Stimulated activated CD8-positive, alpha-beta memory T cell treated with anti-CD3 and anti-CD28 coated beads, Interleukin-4, amount 100 ng/mL, for 1 hour (primary cell): ENCODE measurements at regions not wholly inside any gene's neighbourhood (a gene's known extent, or its start where the extent isn't known, plus 50 kb on each side); places are given as distances from the start of the nearest gene placed in this dataset.

Experiments used
- DNase-seq, 2 donors: peaks; one replicate each; pipeline ENCODE4 v3.0.0-alpha.2; 2020; ENCODE audit warnings: low read depth in 2 of 2, low spot score in 1 of 2

GRCh38 chr4:11732155-11732554, 303.5 kb upstream of the HS3ST1 start:
- no peak for DNase-seq

GRCh38 chr4:11730545-11730944, 301.9 kb upstream of the HS3ST1 start:
- DNase-seq = no peak

GRCh38 chr4:11729548-11729947, 300.9 kb upstream of the HS3ST1 start:
- DNase-seq = no peak

- DNase-seq = no peak
These were observed 299.3 kb upstream of the HS3ST1 start for GRCh38 chr4:11727903-11728564.

- DNase-seq = no peak
These were observed 296.0 kb upstream of the HS3ST1 start for GRCh38 chr4:11724731-11725130.

GRCh38 chr4:11722223-11722622, 293.5 kb upstream of the HS3ST1 start:
- DNase-seq = no peak

- DNase-seq = no peak
These were observed 291.6 kb upstream of the HS3ST1 start for GRCh38 chr4:11720292-11720691.

GRCh38 chr4:11719879-11720278, 291.2 kb upstream of the HS3ST1 start:
- DNase-seq = no peak

- no peak for DNase-seq
These were observed 287.2 kb upstream of the HS3ST1 start for GRCh38 chr4:11715753-11716521.

- no peak for DNase-seq
These were observed 281.9 kb upstream of the HS3ST1 start for GRCh38 chr4:11710453-11711093.

GRCh38 chr4:11704186-11704830, 275.6 kb upstream of the HS3ST1 start:
- DNase-seq = no peak

GRCh38 chr4:11702886-11703557, 274.3 kb upstream of the HS3ST1 start:
- no peak for DNase-seq

GRCh38 chr4:11701966-11702725, 273.5 kb upstream of the HS3ST1 start:
- DNase-seq = no peak

- DNase-seq = no peak
These were observed 272.1 kb upstream of the HS3ST1 start for GRCh38 chr4:11700751-11701226.

GRCh38 chr4:11698846-11699590, 270.3 kb upstream of the HS3ST1 start:
- DNase-seq = no peak

- no peak for DNase-seq
These were observed 269.3 kb upstream of the HS3ST1 start for GRCh38 chr4:11698033-11698432.

GRCh38 chr4:11693693-11694092, 265.0 kb upstream of the HS3ST1 start:
- no peak for DNase-seq

GRCh38 chr4:11691236-11691635, 262.5 kb upstream of the HS3ST1 start:
- no peak for DNase-seq

- no peak for DNase-seq
These were observed 259.0 kb upstream of the HS3ST1 start for GRCh38 chr4:11687727-11688126.

- no peak for DNase-seq
These were observed 256.8 kb upstream of the HS3ST1 start for GRCh38 chr4:11685481-11685880.
